ENCODE measurements at regions not wholly inside any gene's neighbourhood (a gene's known extent, or its start where the extent isn't known, plus 50 kb on each side); places are given as distances from the start of the nearest gene placed in this dataset.

DNA sequence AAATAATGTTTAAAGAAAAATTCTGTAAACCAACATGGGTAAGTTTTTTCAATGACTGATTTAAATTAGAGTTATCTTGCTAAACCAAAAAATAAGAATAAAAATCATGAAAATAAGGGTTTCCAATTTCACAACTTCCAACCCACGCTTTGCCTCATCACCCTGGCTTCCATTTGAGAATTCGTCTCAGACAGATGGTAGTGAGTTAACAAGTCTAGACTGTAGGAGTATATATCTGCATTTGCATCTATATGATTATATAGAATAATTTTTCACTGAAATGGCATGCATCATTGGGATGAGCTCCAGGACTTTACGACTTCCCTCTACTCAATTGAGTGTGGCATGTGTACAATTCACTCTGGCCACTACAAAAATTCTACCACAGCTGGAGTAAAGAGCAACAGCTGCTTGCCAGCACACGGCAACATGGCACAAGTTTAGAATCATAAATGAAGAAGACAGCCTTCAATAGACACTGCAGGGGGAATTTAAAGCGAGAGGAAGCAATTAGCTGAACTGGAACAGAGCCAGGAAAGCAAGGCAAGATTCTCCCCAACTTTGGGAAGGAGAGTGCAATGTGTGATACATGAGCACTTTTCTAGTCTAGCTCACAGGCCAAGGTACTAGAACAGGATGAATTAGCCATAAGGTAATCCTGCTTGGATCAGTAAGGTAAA, 1673.5 kb upstream of the CELF4 start:
- TF ChIP-seq, protein P1, sequence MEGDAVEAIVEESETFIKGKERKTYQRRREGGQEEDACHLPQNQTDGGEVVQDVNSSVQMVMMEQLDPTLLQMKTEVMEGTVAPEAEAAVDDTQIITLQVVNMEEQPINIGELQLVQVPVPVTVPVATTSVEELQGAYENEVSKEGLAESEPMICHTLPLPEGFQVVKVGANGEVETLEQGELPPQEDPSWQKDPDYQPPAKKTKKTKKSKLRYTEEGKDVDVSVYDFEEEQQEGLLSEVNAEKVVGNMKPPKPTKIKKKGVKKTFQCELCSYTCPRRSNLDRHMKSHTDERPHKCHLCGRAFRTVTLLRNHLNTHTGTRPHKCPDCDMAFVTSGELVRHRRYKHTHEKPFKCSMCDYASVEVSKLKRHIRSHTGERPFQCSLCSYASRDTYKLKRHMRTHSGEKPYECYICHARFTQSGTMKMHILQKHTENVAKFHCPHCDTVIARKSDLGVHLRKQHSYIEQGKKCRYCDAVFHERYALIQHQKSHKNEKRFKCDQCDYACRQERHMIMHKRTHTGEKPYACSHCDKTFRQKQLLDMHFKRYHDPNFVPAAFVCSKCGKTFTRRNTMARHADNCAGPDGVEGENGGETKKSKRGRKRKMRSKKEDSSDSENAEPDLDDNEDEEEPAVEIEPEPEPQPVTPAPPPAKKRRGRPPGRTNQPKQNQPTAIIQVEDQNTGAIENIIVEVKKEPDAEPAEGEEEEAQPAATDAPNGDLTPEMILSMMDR (IDR thresholded peaks at IDR 0.05), result no peak
- no peak for TF ChIP-seq POLR2AphosphoS5 (IDR thresholded peaks at IDR 0.05)
- no peak for TF ChIP-seq POLR2A (IDR thresholded peaks at IDR 0.05)
- no peak for TF ChIP-seq EP300 (IDR thresholded peaks at IDR 0.05)
